HFF-Myc (cell line): ENCODE measurements at regions not wholly inside any gene's neighbourhood (a gene's known extent, or its start where the extent isn't known, plus 50 kb on each side); places are given as distances from the start of the nearest gene placed in this dataset.

Source experiments
- DNase-seq: peaks from one replicate; pipeline ENCODE4 v3.0.0-alpha.2; 2011; ENCODE audit warnings: low read depth; ENCODE audit errors: extremely low read depth
- H3K4me3 ChIP-seq: replicated peaks from 2 replicates; pipeline ENCODE4 v1.5.1; 2011; ENCODE audit warnings: low read depth, mild to moderate bottlenecking, control low read depth, low read length
- CTCF ChIP-seq: IDR thresholded peaks from 2 replicates; pipeline ENCODE4 v1.5.1; 2012; ENCODE audit warnings: mild to moderate bottlenecking, low read depth, low read length, control low read depth; ENCODE audit errors: missing control alignments

- H3K4me3 ChIP-seq = no peak overlapping the region
- DNase-seq = no peak
- no peak for TF ChIP-seq CTCF
These were observed 75.8 kb upstream of the GSE1 start for GRCh38 chr16:85537331-85537788.

- no peak for TF ChIP-seq CTCF
- no peak for DNase-seq
- no peak overlapping the region for H3K4me3 ChIP-seq
These were observed 75.2 kb upstream of the GSE1 start for GRCh38 chr16:85537795-85538401.

GRCh38 chr16:85539084-85539483, 74.0 kb upstream of the GSE1 start:
- no peak for DNase-seq
- TF ChIP-seq CTCF = no peak
- H3K4me3 ChIP-seq = no peak overlapping the region

GRCh38 chr16:85539629-85540291, 73.4 kb upstream of the GSE1 start:
- no peak overlapping the region for H3K4me3 ChIP-seq
- TF ChIP-seq CTCF = no peak
- no peak for DNase-seq

- no peak for TF ChIP-seq CTCF
- H3K4me3 ChIP-seq = no peak overlapping the region
- DNase-seq = no peak
These were observed 71.9 kb upstream of the GSE1 start for GRCh38 chr16:85541181-85541580.

- no peak overlapping the region for H3K4me3 ChIP-seq
- no peak for DNase-seq
- TF ChIP-seq CTCF = no peak
These were observed 71.5 kb upstream of the GSE1 start for GRCh38 chr16:85541619-85541979.
